HG02981 (cell line): ENCODE measurements at regions not wholly inside any gene's neighbourhood (a gene's known extent, or its start where the extent isn't known, plus 50 kb on each side); places are given as distances from the start of the nearest gene placed in this dataset.
A peak's percentile ranks its signal among the peaks of the same experiment; 100 is the strongest.

Source experiments
- ATAC-seq: cut with Tn5 transposase; IDR thresholded peaks from one replicate; pipeline ENCODE4 v1.9.1; 2021; ENCODE audit warnings: mild to moderate bottlenecking, moderate library complexity; ENCODE audit not compliant: unreplicated experiment

GRCh38 chr11:104830508-104830907 is 67.8 kb downstream of the CASP12 start:
- ATAC-seq, result no peak

- no peak for ATAC-seq
Measured at GRCh38 chr11:104830080-104830479, 68.2 kb downstream of the CASP12 start.

GRCh38 chr11:104826772-104827171 is 71.5 kb downstream of the CASP12 start:
- no peak for ATAC-seq

GRCh38 chr11:104823657-104824056 is 74.6 kb downstream of the CASP12 start:
- no peak for ATAC-seq

GRCh38 chr11:104820431-104820830 is 77.8 kb downstream of the CASP12 start:
- no peak for ATAC-seq

- ATAC-seq, result no peak
Measured at GRCh38 chr11:104819603-104820002, 78.7 kb downstream of the CASP12 start.

GRCh38 chr11:104819107-104819506 is 79.2 kb downstream of the CASP12 start:
- no peak for ATAC-seq

GRCh38 chr11:104817973-104818372 is 80.3 kb downstream of the CASP12 start:
- no peak for ATAC-seq

GRCh38 chr11:104813532-104813931 is 84.7 kb downstream of the CASP12 start:
- no peak for ATAC-seq

- no peak for ATAC-seq
Measured at GRCh38 chr11:104812103-104812788, 86.0 kb downstream of the CASP12 start.

GRCh38 chr11:104803776-104804175 is 94.5 kb downstream of the CASP12 start:
- ATAC-seq, result no peak

GRCh38 chr11:104799251-104799650 is 99.0 kb downstream of the CASP12 start:
- ATAC-seq, result peak; percentile 82

- peak; percentile 46 for ATAC-seq
Measured at GRCh38 chr11:104798789-104799188, 99.5 kb downstream of the CASP12 start.

- no peak for ATAC-seq
Measured at GRCh38 chr11:104796301-104796700, 102.0 kb downstream of the CASP12 start.

GRCh38 chr11:104795501-104796213 is 102.6 kb downstream of the CASP12 start:
- ATAC-seq, result no peak

- no peak for ATAC-seq
Measured at GRCh38 chr11:104792861-104793260, 105.4 kb downstream of the CASP12 start.

- ATAC-seq, result no peak
Measured at GRCh38 chr11:104791896-104792295, 106.4 kb downstream of the CASP12 start.

- ATAC-seq, result no peak
Measured at GRCh38 chr11:104784684-104785460, 113.4 kb downstream of the CASP12 start.

- no peak for ATAC-seq
Measured at GRCh38 chr11:104783241-104783640, 115.0 kb downstream of the CASP12 start.

GRCh38 chr11:104782377-104782754 is 115.9 kb downstream of the CASP12 start:
- ATAC-seq, result no peak

- no peak for ATAC-seq
Measured at GRCh38 chr11:104781719-104782376, 116.4 kb downstream of the CASP12 start.
